ENCODE measurements at regions not wholly inside any gene's neighbourhood (a gene's known extent, or its start where the extent isn't known, plus 50 kb on each side); places are given as distances from the start of the nearest gene placed in this dataset.
"Not testable (repeated sequence)": the region's sequence is repeated elsewhere in the genome, so short reads cannot be mapped to it uniquely, and the experiment has no call there.

DNA sequence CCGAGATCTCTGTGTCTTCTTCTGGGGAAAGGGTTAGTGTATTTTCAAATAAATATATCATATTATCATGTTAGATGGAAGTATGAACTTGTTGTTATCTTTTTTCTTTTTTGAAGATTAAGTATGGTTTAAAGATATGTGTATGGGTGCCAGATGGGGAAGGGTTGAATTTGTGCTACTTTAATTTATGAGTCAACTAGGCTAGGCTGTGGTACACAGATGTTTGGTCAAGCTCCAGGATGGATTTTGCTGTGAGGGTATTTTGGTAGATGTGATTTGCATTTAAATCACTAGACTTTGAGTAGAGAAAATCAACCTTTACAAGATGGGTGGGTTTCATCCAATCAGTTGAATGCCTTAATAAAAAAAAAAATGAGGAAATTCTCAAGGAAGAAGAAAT, 886.6 kb upstream of the ADGRB3 start:
- H3K27ac Mint-ChIP-seq: no peak overlapping the region
- H3K36me3 Mint-ChIP-seq: peaks cover 2% of the 10 kb centered on the region
- H3K27me3 Mint-ChIP-seq: no peaks in the 10 kb centered on the region
- H3K9me3 Mint-ChIP-seq: no peaks in the 10 kb centered on the region
- no peaks in the 10 kb centered on the region for H3K4me1 Mint-ChIP-seq
- no peak overlapping the region for H3K4me3 Mint-ChIP-seq

DNA sequence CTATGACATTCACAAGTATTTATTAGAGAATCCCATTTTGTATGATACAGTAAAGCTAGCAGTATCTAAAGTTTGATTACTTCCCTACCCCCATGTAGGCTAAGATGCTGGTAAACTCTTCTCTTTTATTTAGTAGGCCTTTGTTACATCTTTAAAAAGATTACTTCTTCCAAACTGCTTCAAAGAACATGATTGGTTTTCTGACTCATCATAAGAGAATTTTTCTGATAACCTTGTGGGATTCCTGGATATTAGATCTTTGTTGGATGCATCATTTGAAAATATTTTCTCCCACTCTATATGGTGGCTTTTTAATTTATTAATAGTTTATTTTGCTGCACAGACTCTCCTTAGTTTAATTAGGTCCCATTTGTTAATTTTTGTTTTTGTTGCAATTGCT, 898.3 kb upstream of the ADGRB3 start:
- peaks cover 1% of the 10 kb centered on the region for H3K36me3 Mint-ChIP-seq
- no peak overlapping the region for H3K4me3 Mint-ChIP-seq
- no peak overlapping the region for H3K27ac Mint-ChIP-seq
- H3K4me1 Mint-ChIP-seq: no peaks in the 10 kb centered on the region
- no peaks in the 10 kb centered on the region for H3K27me3 Mint-ChIP-seq
- H3K9me3 Mint-ChIP-seq: peaks cover 0 to 3% (median 0%) of the 10 kb centered on the region in 3 donors

DNA sequence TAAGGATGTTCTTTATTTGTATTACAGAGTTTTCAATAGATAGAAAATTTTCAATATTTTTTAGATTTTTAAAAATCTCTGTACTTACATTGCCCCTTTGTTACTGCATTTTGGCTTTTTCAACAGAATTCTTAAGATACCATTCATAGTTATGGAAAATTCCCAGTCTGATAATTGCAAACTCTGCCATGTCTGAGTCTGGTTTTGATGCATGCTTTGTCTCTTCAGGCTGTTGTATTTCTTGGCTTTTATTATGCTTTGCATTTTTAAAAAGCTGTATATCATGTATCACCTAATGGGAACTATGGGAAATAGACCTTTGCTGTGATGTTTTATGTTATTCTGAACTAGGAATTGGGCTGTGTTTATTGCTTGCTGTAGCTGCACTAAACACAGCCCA, 898.9 kb upstream of the ADGRB3 start:
- H3K27me3 Mint-ChIP-seq: no peaks in the 10 kb centered on the region
- H3K9me3 Mint-ChIP-seq: peaks cover 0 to 3% (median 0%) of the 10 kb centered on the region in 3 donors
- H3K4me1 Mint-ChIP-seq: no peaks in the 10 kb centered on the region
- H3K4me3 Mint-ChIP-seq: no peak overlapping the region
- H3K36me3 Mint-ChIP-seq: peaks cover 1% of the 10 kb centered on the region
- H3K27ac Mint-ChIP-seq: no peak overlapping the region

DNA sequence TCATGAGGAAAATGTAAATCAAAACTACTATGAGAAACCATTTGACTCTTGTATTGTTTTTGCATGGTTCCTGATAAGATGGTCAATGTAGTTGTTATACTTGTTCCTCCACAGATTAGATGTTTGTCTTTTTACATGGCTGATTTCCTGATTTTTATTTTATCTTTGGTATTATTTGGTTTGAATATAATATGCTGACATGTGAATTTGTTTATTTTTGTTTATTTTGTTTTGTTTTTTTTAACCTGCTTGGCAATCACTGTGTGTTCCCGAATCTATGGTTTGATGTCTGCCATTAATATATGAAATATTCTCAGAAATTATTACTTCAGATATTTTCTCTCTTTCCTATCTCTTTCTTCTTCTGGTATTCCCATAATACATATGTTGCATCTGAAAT, 899.5 kb upstream of the ADGRB3 start:
- no peak overlapping the region for H3K4me3 Mint-ChIP-seq
- H3K27ac Mint-ChIP-seq: no peak overlapping the region
- peaks cover 0 to 4% (median 0%) of the 10 kb centered on the region in 3 donors for H3K9me3 Mint-ChIP-seq

DNA sequence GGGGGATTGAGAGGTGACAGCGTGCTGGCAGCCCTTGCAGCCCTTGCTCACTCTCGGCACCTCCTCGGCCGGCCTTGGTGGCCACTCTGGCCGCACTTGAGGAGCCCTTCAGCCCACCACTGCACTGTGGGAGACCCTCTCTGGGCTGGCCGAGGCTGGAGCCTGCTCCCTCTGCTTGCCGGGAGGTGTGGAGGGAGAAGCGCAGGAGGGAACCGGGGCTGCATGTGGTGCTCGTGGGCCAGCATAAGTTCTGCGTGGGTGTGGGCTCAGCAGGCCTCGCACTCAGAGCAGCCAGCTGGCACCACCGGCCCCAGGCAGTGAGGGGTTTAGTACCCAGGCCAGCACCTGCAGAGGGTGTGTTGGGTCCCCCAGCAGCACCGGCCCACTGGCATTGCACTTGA, 912.2 kb upstream of the ADGRB3 start:
- Mint-ChIP-seq H3K27me3 (no peaks in the 10 kb centered on the region), H3K36me3 (no peaks in the 10 kb centered on the region), H3K9me3 (peaks cover 0 to 14% (median 0%) of the 10 kb centered on the region in 3 donors), H3K4me3 (no peak overlapping the region), H3K4me1 (no peaks in the 10 kb centered on the region), H3K27ac (no peak overlapping the region)

More for the DNA sequence above, 899.5 kb upstream of the ADGRB3 start:
- H3K4me1 Mint-ChIP-seq: no peaks in the 10 kb centered on the region
- peaks cover 1% of the 10 kb centered on the region for H3K36me3 Mint-ChIP-seq
- no peaks in the 10 kb centered on the region for H3K27me3 Mint-ChIP-seq

DNA sequence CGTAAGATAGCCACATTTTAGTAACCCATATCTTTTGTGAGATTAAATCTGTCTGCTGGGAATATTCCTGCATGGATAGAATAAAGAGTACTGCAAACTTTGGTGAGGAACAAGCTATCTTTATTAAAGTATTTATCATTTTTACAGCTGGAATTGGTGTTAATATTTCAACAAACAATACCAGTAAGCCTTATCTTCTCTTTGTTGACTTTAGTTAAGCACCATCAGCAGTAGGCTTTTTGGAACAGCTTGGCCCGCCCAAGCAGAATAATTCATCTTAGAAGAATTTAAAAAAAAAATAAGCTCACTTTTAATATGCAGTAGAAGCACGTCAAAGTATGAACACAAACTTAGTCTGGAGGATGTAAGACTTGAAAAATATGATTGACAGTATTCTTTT, 917.8 kb upstream of the ADGRB3 start:
- Mint-ChIP-seq H3K4me3 (no peak overlapping the region), H3K4me1 (no peaks in the 10 kb centered on the region), H3K27me3 (no peaks in the 10 kb centered on the region), H3K27ac (no peak overlapping the region), H3K9me3 (peaks cover 0 to 7% (median 2%) of the 10 kb centered on the region in 3 donors), H3K36me3 (no peaks in the 10 kb centered on the region)

DNA sequence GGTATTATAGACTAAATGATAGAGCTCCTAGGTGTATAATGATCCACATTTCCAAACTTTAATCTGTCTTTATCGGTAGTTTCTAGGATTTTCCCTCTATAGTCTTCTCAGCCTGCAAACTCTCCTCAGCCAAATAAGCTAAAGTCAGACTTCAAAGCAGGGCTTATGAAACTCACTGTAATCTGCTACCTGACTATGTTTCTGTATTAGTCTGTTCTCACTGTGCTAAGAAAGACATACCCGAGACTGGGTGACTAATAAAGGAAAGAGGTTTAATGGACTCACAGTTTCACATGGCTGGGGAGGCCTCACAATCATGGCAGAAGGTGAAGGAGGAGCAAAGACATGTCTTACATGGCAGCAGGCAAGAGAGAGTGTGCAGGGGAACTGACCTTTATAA, 928.7 kb upstream of the ADGRB3 start:
- no peaks in the 10 kb centered on the region for H3K27me3 Mint-ChIP-seq
- no peaks in the 10 kb centered on the region for H3K4me1 Mint-ChIP-seq

DNA sequence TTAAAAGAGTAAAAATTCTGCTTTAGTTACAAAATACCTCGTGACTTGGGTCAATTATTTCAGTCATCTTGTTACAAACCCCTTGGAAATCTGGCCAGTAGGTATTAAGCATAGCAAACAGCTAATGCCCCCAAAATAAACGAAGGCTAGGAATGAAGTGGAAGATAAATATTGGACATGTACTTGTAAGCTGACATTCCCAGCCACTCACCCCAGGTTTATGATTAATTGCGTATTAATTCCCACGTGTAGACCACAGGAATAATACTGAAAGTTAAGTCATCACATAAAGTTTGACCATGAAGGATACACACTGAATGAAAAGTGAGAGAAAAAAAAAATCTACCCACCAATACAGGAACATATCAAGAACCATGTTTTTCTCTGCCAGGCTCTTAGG, 936.5 kb upstream of the ADGRB3 start:
- Mint-ChIP-seq H3K4me3 (no peak overlapping the region), H3K4me1 (no peaks in the 10 kb centered on the region), H3K36me3 (no peaks in the 10 kb centered on the region), H3K27me3 (no peaks in the 10 kb centered on the region), H3K9me3 (peaks cover 0 to 2% (median 0%) of the 10 kb centered on the region in 3 donors), H3K27ac (no peak overlapping the region)

More for the DNA sequence above, 928.7 kb upstream of the ADGRB3 start:
- Mint-ChIP-seq H3K9me3 (peaks cover 1 to 21% (median 4%) of the 10 kb centered on the region in 3 donors), H3K4me3 (no peak overlapping the region), H3K27ac (no peak overlapping the region), H3K36me3 (no peaks in the 10 kb centered on the region)

DNA sequence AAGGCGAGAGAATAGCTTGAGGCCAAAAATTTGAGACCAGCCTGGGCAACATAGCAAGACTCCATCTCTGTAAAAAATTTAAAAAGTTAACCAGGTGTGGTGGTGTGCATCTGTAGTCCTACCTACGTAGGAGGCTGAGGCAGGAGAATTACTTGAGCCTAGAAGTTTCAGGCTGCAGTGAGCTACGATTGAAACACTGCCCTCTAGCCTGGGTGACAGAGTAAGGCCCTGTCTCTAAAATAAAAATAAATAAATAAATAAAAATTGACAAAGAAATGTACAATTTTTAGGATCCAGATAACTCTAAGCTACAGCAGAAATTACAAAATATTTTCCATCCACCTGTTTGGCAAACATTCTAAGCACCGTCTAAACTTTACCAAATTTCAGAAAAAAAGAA, 941.0 kb upstream of the ADGRB3 start:
- no peaks in the 10 kb centered on the region for H3K36me3 Mint-ChIP-seq
- H3K27me3 Mint-ChIP-seq: no peaks in the 10 kb centered on the region
- H3K4me1 Mint-ChIP-seq: no peaks in the 10 kb centered on the region
- H3K9me3 Mint-ChIP-seq: peaks cover 1 to 4% (median 2%) of the 10 kb centered on the region in 3 donors
- no peak overlapping the region for H3K27ac Mint-ChIP-seq
- H3K4me3 Mint-ChIP-seq: no peak overlapping the region

DNA sequence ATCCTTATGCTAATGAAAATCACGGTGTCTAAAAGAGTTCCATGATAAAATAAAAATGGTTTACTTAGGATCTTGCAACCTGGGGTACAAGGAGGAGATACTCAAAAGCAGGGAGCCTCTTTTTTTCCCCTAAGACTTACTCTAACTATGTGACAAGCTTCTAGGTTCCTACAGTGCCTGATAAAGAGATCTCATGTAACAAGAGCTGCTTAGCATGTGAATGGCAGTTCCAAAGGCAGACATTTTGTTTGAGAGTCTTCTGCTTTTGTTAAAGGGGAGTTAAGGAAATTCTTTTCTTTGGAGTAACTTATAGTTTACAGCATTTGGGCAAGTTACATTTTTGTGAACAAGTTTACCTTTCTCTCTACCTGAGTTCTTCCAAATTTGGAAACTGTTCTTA, 945.8 kb upstream of the ADGRB3 start:
- no peak overlapping the region for H3K27ac Mint-ChIP-seq
- no peaks in the 10 kb centered on the region for H3K27me3 Mint-ChIP-seq
- H3K4me1 Mint-ChIP-seq: no peaks in the 10 kb centered on the region
- H3K36me3 Mint-ChIP-seq: no peaks in the 10 kb centered on the region
- H3K4me3 Mint-ChIP-seq: no peak overlapping the region
- peaks cover 0 to 4% (median 1%) of the 10 kb centered on the region in 3 donors for H3K9me3 Mint-ChIP-seq

DNA sequence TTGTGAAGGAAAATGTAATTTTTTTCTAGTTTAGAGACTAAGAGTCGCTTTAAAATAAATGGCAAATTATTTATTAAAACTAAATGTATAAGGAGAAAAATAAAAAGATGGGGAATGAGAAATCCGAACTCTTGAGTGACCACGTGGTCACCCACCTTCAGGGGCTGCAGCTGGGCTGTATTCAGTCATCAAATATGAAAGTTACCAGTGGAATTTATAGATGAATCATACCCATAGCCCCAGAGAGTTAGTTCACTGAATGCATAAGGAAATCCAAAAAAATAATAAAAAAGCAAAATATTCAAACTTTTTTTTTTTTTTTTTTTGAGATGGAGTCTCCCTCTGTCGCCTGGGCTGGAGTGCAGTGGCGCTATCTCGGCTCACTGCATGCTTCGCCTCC, 947.7 kb upstream of the ADGRB3 start:
- peaks cover 0 to 4% (median 1%) of the 10 kb centered on the region in 3 donors for H3K9me3 Mint-ChIP-seq
- no peaks in the 10 kb centered on the region for H3K4me1 Mint-ChIP-seq

DNA sequence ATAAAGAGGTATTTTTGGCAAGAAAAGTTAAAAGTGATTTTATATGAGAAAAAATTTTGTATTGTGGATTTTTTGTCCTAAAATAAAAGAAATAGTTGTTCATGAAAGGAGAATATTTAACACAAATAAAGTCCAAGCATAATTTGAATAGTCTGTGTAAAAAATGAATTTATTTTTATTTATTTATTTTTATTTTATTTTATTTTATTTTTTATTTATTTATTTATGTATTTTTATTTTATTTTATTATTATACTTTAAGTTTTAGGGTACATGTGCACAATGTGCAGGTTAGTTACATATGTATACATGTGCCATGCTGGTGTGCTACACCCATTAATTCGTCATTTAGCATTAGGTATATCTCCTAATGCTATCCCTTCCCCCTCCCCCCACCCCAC, 948.9 kb upstream of the ADGRB3 start:
- not testable (repeated sequence) for H3K4me1 Mint-ChIP-seq, H3K36me3 Mint-ChIP-seq, H3K27me3 Mint-ChIP-seq, H3K4me3 Mint-ChIP-seq, H3K27ac Mint-ChIP-seq, H3K9me3 Mint-ChIP-seq

More for the DNA sequence above, 947.7 kb upstream of the ADGRB3 start:
- Mint-ChIP-seq H3K27ac (no peak overlapping the region), H3K36me3 (no peaks in the 10 kb centered on the region), H3K4me3 (no peak overlapping the region), H3K27me3 (no peaks in the 10 kb centered on the region)

DNA sequence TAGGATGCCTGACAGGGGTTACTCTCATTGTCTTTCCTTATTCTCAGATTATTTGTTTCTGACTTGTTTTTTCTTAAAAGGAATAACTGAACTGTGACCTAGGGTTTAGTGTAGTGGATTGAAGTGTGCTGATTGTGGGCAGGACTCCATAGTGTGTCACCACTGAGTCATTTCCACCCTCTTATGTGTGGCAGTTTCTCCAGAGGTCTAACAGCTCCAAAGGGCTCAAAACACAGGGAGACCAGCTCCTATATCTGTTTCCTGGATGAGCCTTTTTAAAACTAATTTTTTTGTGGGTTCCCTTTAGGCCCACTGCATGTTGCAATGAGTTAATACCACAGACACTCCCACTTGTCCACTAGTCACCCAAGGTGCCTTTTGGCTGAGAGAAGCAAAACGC, 951.1 kb upstream of the ADGRB3 start:
- H3K4me3 Mint-ChIP-seq: no peak overlapping the region
- no peaks in the 10 kb centered on the region for H3K27me3 Mint-ChIP-seq
- H3K9me3 Mint-ChIP-seq: peaks cover 0 to 5% (median 1%) of the 10 kb centered on the region in 3 donors
- no peaks in the 10 kb centered on the region for H3K36me3 Mint-ChIP-seq
- no peaks in the 10 kb centered on the region for H3K4me1 Mint-ChIP-seq
- H3K27ac Mint-ChIP-seq: no peak overlapping the region

DNA sequence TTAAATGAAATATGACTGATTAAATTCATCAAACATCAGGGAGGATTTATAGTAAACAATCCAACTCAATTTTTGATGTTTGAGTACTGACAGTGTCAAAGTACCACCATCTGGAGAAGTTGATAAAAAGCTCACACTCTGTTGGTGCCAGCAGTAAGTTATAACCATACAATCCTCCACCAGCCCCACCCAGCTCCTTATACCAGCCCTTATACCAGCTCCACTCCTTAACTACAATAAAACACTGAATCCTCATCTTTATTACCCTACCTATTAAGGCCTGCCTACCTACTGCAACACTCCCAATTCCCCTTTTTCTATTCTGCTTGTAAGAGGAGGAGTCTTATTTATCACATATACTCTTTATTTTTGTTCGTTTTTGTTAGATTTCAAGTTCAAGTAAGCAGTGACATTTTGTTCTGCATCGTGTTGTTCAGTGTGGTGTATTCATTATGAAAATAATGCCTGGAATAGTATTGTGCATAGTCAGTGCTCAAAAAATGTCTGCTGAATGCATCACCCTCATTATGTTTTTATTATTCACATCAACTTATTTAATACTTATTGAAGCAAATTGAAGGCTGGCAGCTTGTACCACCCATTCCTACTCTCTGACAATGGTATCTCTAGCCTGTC, 954.7 kb upstream of the ADGRB3 start:
- no peaks in the 10 kb centered on the region for H3K27me3 Mint-ChIP-seq
- H3K27ac Mint-ChIP-seq: no peak overlapping the region
- H3K9me3 Mint-ChIP-seq: peaks cover 1 to 7% (median 5%) of the 10 kb centered on the region in 3 donors
- H3K36me3 Mint-ChIP-seq: no peaks in the 10 kb centered on the region
- H3K4me3 Mint-ChIP-seq: no peak overlapping the region
- no peaks in the 10 kb centered on the region for H3K4me1 Mint-ChIP-seq

DNA sequence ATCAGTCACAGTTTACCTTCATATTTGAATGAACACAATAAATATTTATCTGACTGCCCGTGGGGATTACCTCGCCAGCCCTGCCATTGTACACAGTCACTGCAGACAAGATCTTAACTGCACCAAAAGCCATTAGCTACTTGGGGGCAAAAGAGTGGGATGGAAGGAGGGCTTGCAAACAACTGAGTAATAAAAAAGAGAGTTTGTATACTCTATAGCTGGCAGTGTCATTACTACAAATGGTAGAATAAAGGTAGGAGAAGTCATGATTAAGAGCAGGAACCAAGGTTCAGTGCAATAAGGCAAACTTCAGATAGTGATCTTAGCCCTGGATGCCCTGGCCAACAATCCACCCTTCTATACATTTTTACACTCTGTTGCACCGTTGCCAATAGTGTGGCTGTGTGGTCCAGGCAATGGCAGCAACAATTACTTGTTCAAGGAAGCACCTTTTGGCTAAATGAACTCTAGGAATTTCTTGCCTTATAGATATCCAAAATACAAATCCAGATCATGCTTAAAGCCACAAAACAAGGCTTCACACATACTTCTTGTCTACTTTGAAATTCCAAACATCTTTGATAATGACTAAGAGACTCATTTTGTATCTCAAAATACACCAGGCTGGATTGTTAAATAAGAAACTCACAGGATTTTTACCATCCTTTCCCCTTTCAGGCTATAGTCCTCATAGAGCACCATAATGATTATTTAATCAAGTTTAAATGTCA, 955.4 kb upstream of the ADGRB3 start:
- H3K27me3 Mint-ChIP-seq: no peaks in the 10 kb centered on the region
- H3K36me3 Mint-ChIP-seq: no peaks in the 10 kb centered on the region
- no peaks in the 10 kb centered on the region for H3K4me1 Mint-ChIP-seq
- no peak overlapping the region for H3K27ac Mint-ChIP-seq
- H3K4me3 Mint-ChIP-seq: no peak overlapping the region
- peaks cover 1 to 9% (median 7%) of the 10 kb centered on the region in 3 donors for H3K9me3 Mint-ChIP-seq

DNA sequence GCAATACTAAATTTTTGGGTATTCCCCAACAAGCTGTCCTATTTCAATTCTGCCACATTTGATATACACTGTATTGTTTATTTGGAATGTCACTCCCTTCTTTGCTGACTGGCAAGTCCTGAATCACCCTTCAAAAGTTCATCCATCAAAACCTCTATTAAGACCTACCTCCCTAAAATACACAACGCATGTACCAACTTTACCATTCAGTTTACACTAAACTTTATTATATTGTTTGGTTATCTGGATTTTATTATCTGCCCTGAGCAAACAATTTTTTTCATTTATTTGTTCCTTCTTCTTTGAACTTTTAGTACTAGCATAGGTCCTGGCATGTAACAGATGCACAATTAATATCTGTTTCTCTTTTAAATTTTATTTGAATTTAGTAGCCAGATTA, 958.2 kb upstream of the ADGRB3 start:
- no peaks in the 10 kb centered on the region for H3K36me3 Mint-ChIP-seq
- no peak overlapping the region for H3K4me3 Mint-ChIP-seq
- no peak overlapping the region for H3K27ac Mint-ChIP-seq
- no peaks in the 10 kb centered on the region for H3K27me3 Mint-ChIP-seq
- no peaks in the 10 kb centered on the region for H3K4me1 Mint-ChIP-seq
- H3K9me3 Mint-ChIP-seq: peaks cover 1 to 9% (median 5%) of the 10 kb centered on the region in 3 donors
